Naive B cell (primary cell): ENCODE measurements at regions not wholly inside any gene's neighbourhood (a gene's known extent, or its start where the extent isn't known, plus 50 kb on each side); places are given as distances from the start of the nearest gene placed in this dataset.
A peak's percentile ranks its signal among the peaks of the same experiment; 100 is the strongest.
"Not testable (repeated sequence)": the region's sequence is repeated elsewhere in the genome, so short reads cannot be mapped to it uniquely, and the experiment has no call there.

ENCODE experiments used
- ATAC-seq, 2 donors: fragments of 150-1000 bp; cut with Tn5 transposase; 2 replicates each; pipeline ENCODE4 v1.10.0; 2021; ENCODE audit warnings: low read depth in 2 of 2, mild to moderate bottlenecking in 2 of 2, moderate library complexity in 2 of 2
- DNase-seq: peaks from one replicate; pipeline ENCODE4 v3.0.0; 2022
- H3K27ac Mint-ChIP-seq, 6 donors: one replicate each; pipeline ENCODE4 v1.8.0; 2020 to 2022; ENCODE audit warnings: mild to moderate bottlenecking in 6 of 6, mixed read lengths in 6 of 6, moderate library complexity in 5 of 6, inconsistent platforms in 2 of 6
- H3K27me3 Mint-ChIP-seq, 3 donors: one replicate each; pipeline ENCODE4 v1.8.0; 2021 to 2022; ENCODE audit warnings: mixed read lengths in 3 of 3, mild to moderate bottlenecking in 1 of 3
- H3K36me3 Mint-ChIP-seq, 2 donors: one replicate each; pipeline ENCODE4 v1.8.0; 2020 to 2022; ENCODE audit warnings: mixed read lengths in 2 of 2, inconsistent platforms in 1 of 2, mild to moderate bottlenecking in 1 of 2
- H3K4me1 Mint-ChIP-seq, 3 donors: one replicate each; pipeline ENCODE4 v1.8.0; 2020 to 2022; ENCODE audit warnings: mixed read lengths in 3 of 3, inconsistent platforms in 1 of 3, mild to moderate bottlenecking in 1 of 3, moderate library complexity in 1 of 3
- H3K4me3 Mint-ChIP-seq, 8 donors: one replicate each; pipeline ENCODE4 v1.8.0; 2020 to 2022; ENCODE audit warnings: mild to moderate bottlenecking in 8 of 8, mixed read lengths in 8 of 8, moderate library complexity in 8 of 8, inconsistent platforms in 2 of 8
- H3K9me3 Mint-ChIP-seq, 7 donors: one replicate each; pipeline ENCODE4 v1.8.0; 2020 to 2022; ENCODE audit warnings: mixed read lengths in 7 of 7, mild to moderate bottlenecking in 5 of 7, inconsistent platforms in 2 of 7, moderate library complexity in 1 of 7

- Mint-ChIP-seq H3K27ac (no peak overlapping the region), H3K9me3 (peaks cover 0 to 4% (median 0%) of the 10 kb centered on the region in 7 donors), H3K27me3 (no peaks in the 10 kb centered on the region), H3K36me3 (no peaks in the 10 kb centered on the region), H3K4me1 (no peaks in the 10 kb centered on the region), H3K4me3 (no peak overlapping the region)
- DNase-seq (no peak), ATAC-seq (no peak)
Measured at GRCh38 chr18:39276764-39277163, 1711.2 kb upstream of the CELF4 start.

GRCh38 chr18:39274535-39274934 is 1708.9 kb upstream of the CELF4 start:
- ATAC-seq (no peak), DNase-seq (no peak)
- Mint-ChIP-seq H3K27ac (no peak overlapping the region), H3K4me3 (no peak overlapping the region), H3K9me3 (peaks cover 0 to 4% (median 0%) of the 10 kb centered on the region in 7 donors), H3K36me3 (no peaks in the 10 kb centered on the region), H3K27me3 (no peaks in the 10 kb centered on the region), H3K4me1 (no peaks in the 10 kb centered on the region)

GRCh38 chr18:39272230-39272629 is 1706.6 kb upstream of the CELF4 start:
- H3K27ac Mint-ChIP-seq, result no peak overlapping the region
- no peak for DNase-seq
- H3K4me3 Mint-ChIP-seq, result no peak overlapping the region
- H3K4me1 Mint-ChIP-seq, result no peaks in the 10 kb centered on the region
- no peaks in the 10 kb centered on the region for H3K36me3 Mint-ChIP-seq
- peaks cover 0 to 5% (median 0%) of the 10 kb centered on the region in 7 donors for H3K9me3 Mint-ChIP-seq
- no peaks in the 10 kb centered on the region for H3K27me3 Mint-ChIP-seq
- ATAC-seq, result no peak

- Mint-ChIP-seq H3K4me1 (no peaks in the 10 kb centered on the region), H3K27me3 (no peaks in the 10 kb centered on the region), H3K36me3 (no peaks in the 10 kb centered on the region), H3K27ac (no peak overlapping the region), H3K4me3 (no peak overlapping the region), H3K9me3 (peaks cover 0 to 5% (median 0%) of the 10 kb centered on the region in 7 donors)
- DNase-seq (no peak), ATAC-seq (no peak)
Measured at GRCh38 chr18:39271654-39272053, 1706.1 kb upstream of the CELF4 start.

- H3K9me3 Mint-ChIP-seq, result peaks cover 0 to 12% (median 4%) of the 10 kb centered on the region in 7 donors
- H3K4me3 Mint-ChIP-seq, result no peak overlapping the region
- no peaks in the 10 kb centered on the region for H3K27me3 Mint-ChIP-seq
- no peaks in the 10 kb centered on the region for H3K4me1 Mint-ChIP-seq
- DNase-seq, result no peak
- no peak overlapping the region for H3K27ac Mint-ChIP-seq
- H3K36me3 Mint-ChIP-seq, result no peaks in the 10 kb centered on the region
- no peak for ATAC-seq
Measured at GRCh38 chr18:39260565-39260964, 1695.0 kb upstream of the CELF4 start.

GRCh38 chr18:39259736-39260135 is 1694.1 kb upstream of the CELF4 start:
- Mint-ChIP-seq H3K4me1 (no peaks in the 10 kb centered on the region), H3K9me3 (peaks cover 0 to 12% (median 4%) of the 10 kb centered on the region in 7 donors), H3K36me3 (no peaks in the 10 kb centered on the region), H3K27ac (no peak overlapping the region), H3K4me3 (no peak overlapping the region), H3K27me3 (no peaks in the 10 kb centered on the region)
- DNase-seq (no peak), ATAC-seq (no peak)

GRCh38 chr18:39244242-39244641 is 1678.6 kb upstream of the CELF4 start:
- Mint-ChIP-seq H3K27ac (no peak overlapping the region), H3K4me1 (no peaks in the 10 kb centered on the region), H3K4me3 (no peak overlapping the region), H3K27me3 (no peaks in the 10 kb centered on the region), H3K36me3 (no peaks in the 10 kb centered on the region), H3K9me3 (peaks cover 0 to 6% (median 0%) of the 10 kb centered on the region in 7 donors)
- DNase-seq, result no peak
- no peak for ATAC-seq

GRCh38 chr18:39241534-39241933 is 1675.9 kb upstream of the CELF4 start:
- Mint-ChIP-seq H3K27me3 (no peaks in the 10 kb centered on the region), H3K36me3 (no peaks in the 10 kb centered on the region), H3K9me3 (peaks cover 0 to 8% (median 3%) of the 10 kb centered on the region in 7 donors), H3K27ac (peak overlapping the region in 1 of 6 donors; percentile 67), H3K4me1 (no peaks in the 10 kb centered on the region), H3K4me3 (no peak overlapping the region)
- no peak for ATAC-seq
- no peak for DNase-seq

GRCh38 chr18:39238981-39239660 is 1673.5 kb upstream of the CELF4 start:
- no peaks in the 10 kb centered on the region for H3K4me1 Mint-ChIP-seq
- ATAC-seq (no peak), DNase-seq (no peak)
- no peak overlapping the region for H3K27ac Mint-ChIP-seq
- H3K4me3 Mint-ChIP-seq, result no peak overlapping the region
- peaks cover 0 to 6% (median 3%) of the 10 kb centered on the region in 7 donors for H3K9me3 Mint-ChIP-seq
- no peaks in the 10 kb centered on the region for H3K27me3 Mint-ChIP-seq
- H3K36me3 Mint-ChIP-seq, result no peaks in the 10 kb centered on the region

- no peak for DNase-seq
- H3K27me3 Mint-ChIP-seq, result no peaks in the 10 kb centered on the region
Measured at GRCh38 chr18:39235118-39235719, 1669.6 kb upstream of the CELF4 start.

GRCh38 chr18:39232937-39233336 is 1667.3 kb upstream of the CELF4 start:
- DNase-seq (no peak), ATAC-seq (no peak)
- Mint-ChIP-seq H3K4me3 (no peak overlapping the region), H3K27me3 (no peaks in the 10 kb centered on the region), H3K9me3 (peaks cover 0 to 8% (median 6%) of the 10 kb centered on the region in 7 donors), H3K36me3 (no peaks in the 10 kb centered on the region), H3K27ac (no peak overlapping the region), H3K4me1 (no peaks in the 10 kb centered on the region)

More at GRCh38 chr18:39235118-39235719, 1669.6 kb upstream of the CELF4 start:
- Mint-ChIP-seq H3K9me3 (peaks cover 0 to 4% (median 3%) of the 10 kb centered on the region in 7 donors), H3K4me1 (no peaks in the 10 kb centered on the region), H3K36me3 (no peaks in the 10 kb centered on the region), H3K27ac (no peak overlapping the region), H3K4me3 (no peak overlapping the region)
- no peak for ATAC-seq

- ATAC-seq (no peak), DNase-seq (no peak)
- no peaks in the 10 kb centered on the region for H3K27me3 Mint-ChIP-seq
- H3K36me3 Mint-ChIP-seq, result no peaks in the 10 kb centered on the region
- H3K4me1 Mint-ChIP-seq, result no peaks in the 10 kb centered on the region
- no peak overlapping the region for H3K27ac Mint-ChIP-seq
- peaks cover 0 to 8% (median 4%) of the 10 kb centered on the region in 7 donors for H3K9me3 Mint-ChIP-seq
- no peak overlapping the region for H3K4me3 Mint-ChIP-seq
Measured at GRCh38 chr18:39232490-39232889, 1666.9 kb upstream of the CELF4 start.

GRCh38 chr18:39230086-39230803 is 1664.6 kb upstream of the CELF4 start:
- Mint-ChIP-seq H3K36me3 (no peaks in the 10 kb centered on the region), H3K9me3 (peaks cover 0 to 17% (median 10%) of the 10 kb centered on the region in 7 donors), H3K27ac (no peak overlapping the region), H3K27me3 (no peaks in the 10 kb centered on the region), H3K4me1 (no peaks in the 10 kb centered on the region), H3K4me3 (no peak overlapping the region)
- ATAC-seq, result no peak
- DNase-seq, result no peak

GRCh38 chr18:39227769-39228168 is 1662.2 kb upstream of the CELF4 start:
- not testable (repeated sequence) for H3K27me3 Mint-ChIP-seq, H3K4me1 Mint-ChIP-seq, DNase-seq, H3K4me3 Mint-ChIP-seq, ATAC-seq, H3K36me3 Mint-ChIP-seq, H3K27ac Mint-ChIP-seq
- H3K9me3 Mint-ChIP-seq, result peaks cover 0 to 17% (median 10%) of the 10 kb centered on the region in 7 donors
